ENCODE measurements at regions not wholly inside any gene's neighbourhood (a gene's known extent, or its start where the extent isn't known, plus 50 kb on each side); places are given as distances from the start of the nearest gene placed in this dataset.

GRCh38 chr9:82231411-82231810 lies 242.8 kb downstream of the SPATA31D1 start:
- TF ChIP-seq CTCF (conservative IDR thresholded peaks at IDR 0.05; ENCODE audit: low read depth, low read length), result no peak
- no peak for TF ChIP-seq EZH2 (IDR thresholded peaks at IDR 0.05; ENCODE audit: low read length, unreplicated experiment)

Data from PC-3 (cell line).